WTC11 (cell line): ENCODE measurements at regions not wholly inside any gene's neighbourhood (a gene's known extent, or its start where the extent isn't known, plus 50 kb on each side); places are given as distances from the start of the nearest gene placed in this dataset.

ENCODE experiments used
- ATAC-seq: fragments of 200-7000 bp; cut with Tn5 transposase; 2 replicates; pipeline ENCODE4 v1.10.0; 2021; ENCODE audit warnings: mild to moderate bottlenecking, moderate library complexity
- CTCF ChIA-PET: fragments of 300-600 bp; sonication (Branson Sonifier 250); formaldehyde crosslinking; loops from one replicate; lab custom pipeline; 2021; ENCODE audit warnings: antibody characterized with exemption; lab: Charles Lee
- POLR2A ChIA-PET: fragments of 350-600 bp; sonication (Branson Sonifier 250); formaldehyde crosslinking; loops from one replicate; lab custom pipeline; 2021; ENCODE audit warnings: antibody characterized with exemption; lab: Charles Lee
- DNase-seq: peaks from one replicate; pipeline ENCODE4 v3.0.0; 2021; ENCODE audit warnings: low spot score
- H3K27ac Mint-ChIP-seq: 2 replicates; pipeline ENCODE4 v1.8.0; 2021; ENCODE audit warnings: mixed read lengths
- H3K27me3 Mint-ChIP-seq: 2 replicates; pipeline ENCODE4 v1.8.0; 2021; ENCODE audit warnings: low read depth, mild to moderate bottlenecking, moderate library complexity, mixed read lengths
- H3K36me3 Mint-ChIP-seq: 2 replicates; pipeline ENCODE4 v1.8.0; 2021; ENCODE audit warnings: mixed read lengths
- H3K4me1 Mint-ChIP-seq: 2 replicates; pipeline ENCODE4 v1.8.0; 2022; ENCODE audit warnings: mixed read lengths
- H3K4me3 Mint-ChIP-seq: 2 replicates; pipeline ENCODE4 v1.8.0; 2021; ENCODE audit warnings: mild to moderate bottlenecking, moderate library complexity, mixed read lengths
- H3K9me3 Mint-ChIP-seq: 2 replicates; pipeline ENCODE4 v1.8.0; 2021; ENCODE audit warnings: mixed read lengths
- ATF1 ChIP-seq: sonication (generic); formaldehyde crosslinking; IDR thresholded peaks from 2 replicates; pipeline ENCODE4 v1.8.1; 2023; ENCODE audit warnings: mild to moderate bottlenecking, moderate library complexity, missing genetic modification reagents
- ATF2 ChIP-seq: sonication (generic); formaldehyde crosslinking; IDR thresholded peaks from 2 replicates; pipeline ENCODE4 v1.8.1; 2022; ENCODE audit warnings: low read depth, missing genetic modification reagents, borderline replicate concordance
- ATF6 ChIP-seq: sonication (generic); formaldehyde crosslinking; IDR thresholded peaks from 2 replicates; pipeline ENCODE4 v1.8.1; 2023; ENCODE audit warnings: mild to moderate bottlenecking, missing genetic modification reagents
- CBFB ChIP-seq: sonication (generic); formaldehyde crosslinking; IDR thresholded peaks from 2 replicates; pipeline ENCODE4 v1.8.1; 2022; ENCODE audit warnings: mild to moderate bottlenecking, low read depth, missing genetic modification reagents
- ESRRA ChIP-seq: sonication (generic); formaldehyde crosslinking; IDR thresholded peaks from 2 replicates; pipeline ENCODE4 v1.8.1; 2022; ENCODE audit warnings: mild to moderate bottlenecking, missing genetic modification reagents, borderline replicate concordance
- GABPB1 ChIP-seq: sonication (generic); formaldehyde crosslinking; IDR thresholded peaks from 2 replicates; pipeline ENCODE4 v1.8.1; 2023; ENCODE audit warnings: mild to moderate bottlenecking, missing genetic modification reagents
- IRF2 ChIP-seq: sonication (generic); formaldehyde crosslinking; IDR thresholded peaks from 2 replicates; pipeline ENCODE4 v1.8.0; 2022; ENCODE audit warnings: low read depth, missing genetic modification reagents, borderline replicate concordance
- NFATC4 ChIP-seq: fragments of 250-450 bp; sonication (Bioruptor Pico); IDR thresholded peaks from 2 replicates; pipeline ENCODE4 v1.9.0; 2021; ENCODE audit warnings: mild to moderate bottlenecking
- SMAD3 ChIP-seq: sonication (generic); formaldehyde crosslinking; IDR thresholded peaks from 2 replicates; pipeline ENCODE4 v1.8.0; 2022; ENCODE audit warnings: missing genetic modification reagents, mild to moderate bottlenecking, borderline replicate concordance
- STAT6 ChIP-seq: sonication (generic); formaldehyde crosslinking; conservative IDR thresholded peaks from 2 replicates; pipeline ENCODE4 v1.8.1; 2023; ENCODE audit warnings: mild to moderate bottlenecking, low read depth, missing genetic modification reagents, moderate library complexity
- TEAD4 ChIP-seq: sonication (generic); formaldehyde crosslinking; IDR thresholded peaks from 2 replicates; pipeline ENCODE4 v1.8.0; 2022; ENCODE audit warnings: mild to moderate bottlenecking, missing genetic modification reagents
- ZNF138 ChIP-seq: sonication (generic); formaldehyde crosslinking; conservative IDR thresholded peaks from 2 replicates; pipeline ENCODE4 v1.8.1; 2022; ENCODE audit warnings: mild to moderate bottlenecking, moderate library complexity, missing genetic modification reagents
- ZNF416 ChIP-seq: fragments of 250-450 bp; sonication (Bioruptor Pico); IDR thresholded peaks from 2 replicates; pipeline ENCODE4 v1.9.0; 2021; ENCODE audit warnings: mild to moderate bottlenecking, inconsistent platforms
- TF ChIP-seq, protein P1 (sequence below): sonication (generic); formaldehyde crosslinking; IDR thresholded peaks from 2 replicates; pipeline ENCODE4 v1.8.0; 2023; ENCODE audit warnings: missing genetic modification reagents
- TF ChIP-seq, protein P2 (sequence below): sonication (generic); formaldehyde crosslinking; IDR thresholded peaks from 2 replicates; pipeline ENCODE4 v1.8.1; 2023; ENCODE audit warnings: mild to moderate bottlenecking, missing genetic modification reagents, moderate library complexity
- TF ChIP-seq, protein P3 (sequence below): fragments of 250-450 bp; sonication (Bioruptor Pico); IDR thresholded peaks from 2 replicates; pipeline ENCODE4 v1.8.0; 2021; ENCODE audit warnings: mild to moderate bottlenecking

GRCh38 chr1:22231068-22231593, 88.2 kb upstream of the WNT4 start (continued):
- TF ChIP-seq ATF6 (CRISPR knock-in tag), result no peak
- TF ChIP-seq CBFB, result no peak
- TF ChIP-seq, protein P1, sequence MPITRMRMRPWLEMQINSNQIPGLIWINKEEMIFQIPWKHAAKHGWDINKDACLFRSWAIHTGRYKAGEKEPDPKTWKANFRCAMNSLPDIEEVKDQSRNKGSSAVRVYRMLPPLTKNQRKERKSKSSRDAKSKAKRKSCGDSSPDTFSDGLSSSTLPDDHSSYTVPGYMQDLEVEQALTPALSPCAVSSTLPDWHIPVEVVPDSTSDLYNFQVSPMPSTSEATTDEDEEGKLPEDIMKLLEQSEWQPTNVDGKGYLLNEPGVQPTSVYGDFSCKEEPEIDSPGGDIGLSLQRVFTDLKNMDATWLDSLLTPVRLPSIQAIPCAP, result no peak

DNA sequence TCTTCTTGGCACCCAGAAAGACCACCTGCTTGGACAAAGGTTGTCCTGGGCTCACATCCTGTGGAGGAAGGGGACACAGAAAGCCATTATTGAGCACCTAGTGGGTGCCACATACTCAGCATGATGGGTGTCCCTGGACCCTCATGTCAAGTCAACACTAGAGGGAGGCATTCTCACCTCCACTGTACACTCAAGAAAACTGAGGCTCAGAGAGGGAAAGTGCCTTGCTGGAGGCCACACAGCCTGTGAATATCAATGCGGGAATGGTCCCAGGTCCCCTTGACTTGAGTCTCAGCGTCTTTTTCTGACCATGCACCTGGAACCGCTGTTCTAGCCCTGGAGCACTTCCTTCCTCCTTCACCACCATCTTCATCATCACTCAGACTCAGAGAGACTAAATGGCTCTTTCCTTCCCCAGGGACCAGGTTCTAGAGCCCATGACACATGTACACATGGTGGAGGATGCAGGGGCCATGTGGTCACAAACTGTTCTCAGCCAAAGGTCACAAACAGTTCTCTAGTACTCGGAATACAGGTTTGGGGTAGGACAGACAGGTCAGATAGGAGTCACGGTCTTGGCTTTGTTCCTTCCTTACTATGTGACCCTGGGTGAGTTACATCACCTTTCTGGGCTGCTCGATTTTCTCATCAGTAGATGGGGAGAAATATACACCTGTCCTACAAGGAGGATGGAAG, 89.2 kb upstream of the WNT4 start:
- ChIA-PET POLR2A (no interaction called here), CTCF (interaction anchor here (1.2 kb wide), 1 partner anchor 184 kb away, joined by 3 read pairs; no protein-coding TSS in a partner anchor)
- Mint-ChIP-seq H3K27ac (no peak overlapping the region), H3K4me1 (peaks cover 15% of the 10 kb centered on the region), H3K9me3 (no peaks in the 10 kb centered on the region), H3K27me3 (no peaks in the 10 kb centered on the region), H3K4me3 (no peak overlapping the region), H3K36me3 (no peaks in the 10 kb centered on the region)
- DNase-seq (no peak), ATAC-seq (no peak)
- no peak for TF ChIP-seq ATF1 (CRISPR knock-in tag)
- TF ChIP-seq, protein P2, sequence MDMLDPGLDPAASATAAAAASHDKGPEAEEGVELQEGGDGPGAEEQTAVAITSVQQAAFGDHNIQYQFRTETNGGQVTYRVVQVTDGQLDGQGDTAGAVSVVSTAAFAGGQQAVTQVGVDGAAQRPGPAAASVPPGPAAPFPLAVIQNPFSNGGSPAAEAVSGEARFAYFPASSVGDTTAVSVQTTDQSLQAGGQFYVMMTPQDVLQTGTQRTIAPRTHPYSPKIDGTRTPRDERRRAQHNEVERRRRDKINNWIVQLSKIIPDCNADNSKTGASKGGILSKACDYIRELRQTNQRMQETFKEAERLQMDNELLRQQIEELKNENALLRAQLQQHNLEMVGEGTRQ, result no peak
- TF ChIP-seq ZNF138 (CRISPR knock-in tag), result no peak
- TF ChIP-seq ATF2 (CRISPR knock-in tag), result no peak
- TF ChIP-seq STAT6, result no peak
- TF ChIP-seq NFATC4, result no peak
- TF ChIP-seq, protein P3, sequence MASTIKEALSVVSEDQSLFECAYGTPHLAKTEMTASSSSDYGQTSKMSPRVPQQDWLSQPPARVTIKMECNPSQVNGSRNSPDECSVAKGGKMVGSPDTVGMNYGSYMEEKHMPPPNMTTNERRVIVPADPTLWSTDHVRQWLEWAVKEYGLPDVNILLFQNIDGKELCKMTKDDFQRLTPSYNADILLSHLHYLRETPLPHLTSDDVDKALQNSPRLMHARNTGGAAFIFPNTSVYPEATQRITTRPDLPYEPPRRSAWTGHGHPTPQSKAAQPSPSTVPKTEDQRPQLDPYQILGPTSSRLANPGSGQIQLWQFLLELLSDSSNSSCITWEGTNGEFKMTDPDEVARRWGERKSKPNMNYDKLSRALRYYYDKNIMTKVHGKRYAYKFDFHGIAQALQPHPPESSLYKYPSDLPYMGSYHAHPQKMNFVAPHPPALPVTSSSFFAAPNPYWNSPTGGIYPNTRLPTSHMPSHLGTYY (CRISPR knock-in tag), result no peak
- TF ChIP-seq SMAD3 (CRISPR knock-in tag), result no peak
- TF ChIP-seq ESRRA (CRISPR knock-in tag), result no peak
- TF ChIP-seq IRF2 (CRISPR knock-in tag), result no peak
- TF ChIP-seq ZNF416 (CRISPR knock-in tag), result no peak
- TF ChIP-seq GABPB1 (CRISPR knock-in tag), result no peak
- no peak for TF ChIP-seq TEAD4 (CRISPR knock-in tag)
